Dendritic cell treated with granulocyte-macrophage colony-stimulating factor and Interleukin-4, amounts not matched to agents 40 ng/mL and 50 ng/mL, for 4 days (primary cell): ENCODE measurements at regions not wholly inside any gene's neighbourhood (a gene's known extent, or its start where the extent isn't known, plus 50 kb on each side); places are given as distances from the start of the nearest gene placed in this dataset.
"Not testable (repeated sequence)": the region's sequence is repeated elsewhere in the genome, so short reads cannot be mapped to it uniquely, and the experiment has no call there.

Experiments used
- H3K27ac Mint-ChIP-seq: one replicate; pipeline ENCODE4 v1.8.0; 2022; ENCODE audit warnings: mild to moderate bottlenecking, mixed read lengths
- H3K27me3 Mint-ChIP-seq: one replicate; pipeline ENCODE4 v1.8.0; 2022; ENCODE audit warnings: mild to moderate bottlenecking, mixed read lengths
- H3K36me3 Mint-ChIP-seq: one replicate; pipeline ENCODE4 v1.8.0; 2022; ENCODE audit warnings: low read depth, mixed read lengths
- H3K4me1 Mint-ChIP-seq: one replicate; pipeline ENCODE4 v1.8.0; 2022; ENCODE audit warnings: low read depth, mixed read lengths
- H3K4me3 Mint-ChIP-seq: one replicate; pipeline ENCODE4 v1.8.0; 2022; ENCODE audit warnings: mild to moderate bottlenecking, moderate library complexity, mixed read lengths
- H3K9me3 Mint-ChIP-seq: one replicate; pipeline ENCODE4 v1.8.0; 2022; ENCODE audit warnings: mixed read lengths
- intact Hi-C: fragments of 100-400 bp; cut with micrococcal nuclease; formaldehyde crosslinking; loops from one replicate; pipeline ENCODE4 v1.15.0; 2022

GRCh38 chr9:71286146-71286545 lies 164.7 kb upstream of the TRPM3 start:
- Mint-ChIP-seq H3K27ac (no peak overlapping the region), H3K9me3 (no peaks in the 10 kb centered on the region), H3K4me3 (no peak overlapping the region), H3K4me1 (no peaks in the 10 kb centered on the region), H3K27me3 (no peaks in the 10 kb centered on the region), H3K36me3 (no peaks in the 10 kb centered on the region)
- intact Hi-C loops = loop anchor here (5.0 kb wide), 1 partner anchor 741 kb away; no protein-coding TSS in a partner anchor

DNA sequence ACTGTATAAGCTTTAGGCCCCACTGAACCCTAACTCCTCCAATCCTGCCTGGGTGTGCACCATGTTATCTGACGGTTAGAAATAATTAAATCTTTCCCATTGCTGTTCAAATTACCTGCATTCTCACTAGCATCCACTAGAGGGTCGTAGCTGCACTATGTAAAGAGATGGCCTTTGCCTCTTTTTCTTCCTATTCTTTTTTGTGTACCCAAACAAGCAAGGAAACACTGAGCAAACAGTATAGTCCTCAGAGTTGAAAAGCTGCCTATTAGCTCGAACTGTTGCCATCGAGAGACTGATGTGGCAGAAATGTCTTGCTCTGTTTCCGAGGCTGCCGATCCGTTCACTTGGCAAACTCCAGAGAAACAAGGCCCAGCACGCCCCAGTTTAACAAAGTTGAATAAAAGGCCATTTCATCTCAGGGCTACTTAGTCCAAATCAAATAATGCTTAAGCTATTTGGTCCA lies 163.8 kb upstream of the TRPM3 start:
- H3K27me3 Mint-ChIP-seq = no peaks in the 10 kb centered on the region
- no peak overlapping the region for H3K4me3 Mint-ChIP-seq
- H3K4me1 Mint-ChIP-seq = no peaks in the 10 kb centered on the region
- intact Hi-C loops = loop anchor here (2.0 to 5.0 kb wide), 2 partner anchors 534 to 742 kb away; no protein-coding TSS in a partner anchor
- H3K36me3 Mint-ChIP-seq = no peaks in the 10 kb centered on the region
- H3K27ac Mint-ChIP-seq = no peak overlapping the region
- no peaks in the 10 kb centered on the region for H3K9me3 Mint-ChIP-seq

- H3K36me3 Mint-ChIP-seq, H3K27ac Mint-ChIP-seq, H3K4me1 Mint-ChIP-seq, intact Hi-C loops, H3K9me3 Mint-ChIP-seq, H3K27me3 Mint-ChIP-seq, H3K4me3 Mint-ChIP-seq: not testable (repeated sequence)
Measured at GRCh38 chr9:71282116-71282515, 160.7 kb upstream of the TRPM3 start.

- Mint-ChIP-seq H3K9me3 (no peaks in the 10 kb centered on the region), H3K27me3 (no peaks in the 10 kb centered on the region), H3K27ac (no peak overlapping the region), H3K36me3 (no peaks in the 10 kb centered on the region), H3K4me3 (no peak overlapping the region), H3K4me1 (no peaks in the 10 kb centered on the region)
- intact Hi-C loops = no loop called here
Measured at GRCh38 chr9:71279151-71279739, 157.8 kb upstream of the TRPM3 start.

GRCh38 chr9:71273613-71274012 lies 152.2 kb upstream of the TRPM3 start:
- Mint-ChIP-seq H3K36me3 (no peaks in the 10 kb centered on the region), H3K9me3 (no peaks in the 10 kb centered on the region), H3K27me3 (no peaks in the 10 kb centered on the region), H3K4me3 (no peak overlapping the region), H3K4me1 (no peaks in the 10 kb centered on the region), H3K27ac (no peak overlapping the region)
- intact Hi-C loops = no loop called here

DNA sequence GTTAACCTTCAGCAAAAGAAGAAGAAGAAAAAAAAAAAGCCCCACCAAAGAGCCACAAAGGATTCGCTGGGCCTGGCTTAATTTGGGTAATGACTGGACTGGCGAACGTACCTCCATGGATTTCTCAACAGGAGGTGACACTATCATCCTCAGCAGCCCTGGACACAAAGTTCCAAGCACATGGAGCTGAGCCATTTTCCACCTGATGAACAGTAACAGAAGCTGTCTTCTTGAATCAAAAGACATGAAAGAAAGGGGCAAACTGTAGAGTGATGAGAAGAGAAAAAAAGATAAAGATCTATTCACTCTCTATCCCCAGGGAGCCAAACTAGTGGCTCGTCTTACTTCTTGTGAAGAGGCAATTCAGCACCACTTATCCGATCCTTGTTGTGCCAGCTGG lies 150.2 kb upstream of the TRPM3 start:
- H3K27me3 Mint-ChIP-seq = no peaks in the 10 kb centered on the region
- no peak overlapping the region for H3K27ac Mint-ChIP-seq
- intact Hi-C loops = no loop called here

GRCh38 chr9:71270554-71270953 lies 149.1 kb upstream of the TRPM3 start:
- Mint-ChIP-seq H3K4me1 (no peaks in the 10 kb centered on the region), H3K27me3 (no peaks in the 10 kb centered on the region), H3K4me3 (no peak overlapping the region), H3K9me3 (no peaks in the 10 kb centered on the region), H3K36me3 (no peaks in the 10 kb centered on the region), H3K27ac (no peak overlapping the region)
- intact Hi-C loops = no loop called here

More for the DNA sequence above, 150.2 kb upstream of the TRPM3 start:
- Mint-ChIP-seq H3K36me3 (no peaks in the 10 kb centered on the region), H3K9me3 (no peaks in the 10 kb centered on the region), H3K4me1 (no peaks in the 10 kb centered on the region), H3K4me3 (no peak overlapping the region)

DNA sequence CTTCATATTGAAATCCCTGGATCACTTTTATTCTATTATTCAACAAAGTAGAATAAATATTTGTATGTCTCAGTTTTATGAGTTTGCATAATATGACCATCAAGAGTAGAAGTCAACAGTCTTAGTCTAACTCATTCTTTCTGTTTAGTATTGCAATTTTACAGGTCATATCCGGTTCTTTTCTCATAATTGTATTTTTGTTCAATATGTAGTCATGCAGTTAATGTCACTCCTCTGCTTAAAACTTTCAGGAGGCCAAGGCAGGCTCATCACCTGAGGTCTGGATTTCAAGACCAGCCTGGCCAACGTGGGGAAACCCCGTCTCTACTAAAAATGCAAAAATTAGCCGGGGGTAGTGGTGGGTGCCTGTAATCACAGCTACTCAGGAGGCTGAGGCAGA lies 148.4 kb upstream of the TRPM3 start:
- intact Hi-C loops = no loop called here
- no peaks in the 10 kb centered on the region for H3K27me3 Mint-ChIP-seq
- H3K36me3 Mint-ChIP-seq = no peaks in the 10 kb centered on the region
- no peaks in the 10 kb centered on the region for H3K4me1 Mint-ChIP-seq
- no peak overlapping the region for H3K4me3 Mint-ChIP-seq
- H3K9me3 Mint-ChIP-seq = no peaks in the 10 kb centered on the region
- no peak overlapping the region for H3K27ac Mint-ChIP-seq

DNA sequence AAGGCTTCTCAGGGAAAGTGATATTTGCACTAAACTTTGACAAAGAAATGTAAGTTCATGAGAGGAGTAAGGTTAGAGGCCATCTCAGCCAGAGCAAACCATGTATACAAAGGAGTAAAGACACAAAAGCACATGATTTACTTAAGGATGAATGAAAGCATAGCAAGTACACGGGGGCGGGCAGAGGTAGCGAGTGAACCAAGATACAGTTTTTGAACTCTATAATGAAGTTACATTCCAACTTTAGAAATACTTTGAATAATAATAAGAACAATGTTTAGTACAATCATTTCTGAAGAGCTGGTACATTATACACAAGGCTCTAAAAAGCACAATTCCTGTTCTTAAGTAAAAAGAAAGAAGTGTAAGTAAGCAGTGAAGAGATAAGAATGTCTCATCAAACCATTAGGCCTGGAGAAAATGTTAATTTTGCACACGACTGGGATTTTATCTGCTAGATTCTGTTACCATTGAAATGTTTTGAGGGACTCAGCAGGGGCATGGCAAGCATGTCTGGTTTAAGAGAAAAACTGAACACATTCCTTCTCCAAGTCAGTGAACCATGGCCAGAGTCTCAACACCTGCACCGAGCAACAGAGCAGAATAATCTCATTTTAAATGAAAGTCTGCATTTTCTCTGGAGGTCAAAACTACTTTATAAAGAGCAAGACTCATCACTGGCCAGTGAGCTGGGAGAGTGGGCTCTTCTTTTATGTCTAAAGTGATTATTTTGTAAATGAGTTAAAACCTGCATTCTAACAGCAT lies 147.6 kb upstream of the TRPM3 start:
- intact Hi-C loops = no loop called here
- Mint-ChIP-seq H3K9me3 (no peaks in the 10 kb centered on the region), H3K36me3 (no peaks in the 10 kb centered on the region), H3K4me1 (no peaks in the 10 kb centered on the region), H3K4me3 (no peak overlapping the region), H3K27me3 (no peaks in the 10 kb centered on the region), H3K27ac (no peak overlapping the region)

GRCh38 chr9:71263451-71263850 lies 142.0 kb upstream of the TRPM3 start:
- H3K4me1 Mint-ChIP-seq = no peaks in the 10 kb centered on the region
- no peak overlapping the region for H3K4me3 Mint-ChIP-seq
- H3K9me3 Mint-ChIP-seq = peaks cover 23% of the 10 kb centered on the region
- intact Hi-C loops = no loop called here
- no peak overlapping the region for H3K27ac Mint-ChIP-seq
- no peaks in the 10 kb centered on the region for H3K36me3 Mint-ChIP-seq
- no peaks in the 10 kb centered on the region for H3K27me3 Mint-ChIP-seq

DNA sequence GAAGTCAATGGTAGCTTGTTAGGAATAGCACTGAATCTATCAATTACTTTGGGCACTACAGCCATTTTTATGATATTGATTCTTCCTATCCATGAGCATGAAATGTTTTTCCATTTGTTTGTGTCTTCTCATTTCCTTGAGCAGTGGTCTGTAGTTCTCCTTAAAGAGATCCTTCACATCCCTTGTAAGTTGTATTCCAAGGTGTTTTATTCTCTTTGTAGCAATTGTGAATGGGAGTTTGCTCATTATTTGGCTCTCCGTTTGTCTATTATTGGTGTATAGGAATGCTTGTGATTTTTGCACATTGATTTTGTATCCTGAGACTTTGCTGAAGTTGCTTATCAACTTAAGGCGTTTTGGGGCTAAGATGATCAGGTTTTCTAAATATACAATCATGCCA lies 139.0 kb upstream of the TRPM3 start:
- intact Hi-C loops, H3K4me1 Mint-ChIP-seq, H3K27me3 Mint-ChIP-seq, H3K36me3 Mint-ChIP-seq, H3K4me3 Mint-ChIP-seq, H3K27ac Mint-ChIP-seq: not testable (repeated sequence)
- peaks cover 23% of the 10 kb centered on the region for H3K9me3 Mint-ChIP-seq

DNA sequence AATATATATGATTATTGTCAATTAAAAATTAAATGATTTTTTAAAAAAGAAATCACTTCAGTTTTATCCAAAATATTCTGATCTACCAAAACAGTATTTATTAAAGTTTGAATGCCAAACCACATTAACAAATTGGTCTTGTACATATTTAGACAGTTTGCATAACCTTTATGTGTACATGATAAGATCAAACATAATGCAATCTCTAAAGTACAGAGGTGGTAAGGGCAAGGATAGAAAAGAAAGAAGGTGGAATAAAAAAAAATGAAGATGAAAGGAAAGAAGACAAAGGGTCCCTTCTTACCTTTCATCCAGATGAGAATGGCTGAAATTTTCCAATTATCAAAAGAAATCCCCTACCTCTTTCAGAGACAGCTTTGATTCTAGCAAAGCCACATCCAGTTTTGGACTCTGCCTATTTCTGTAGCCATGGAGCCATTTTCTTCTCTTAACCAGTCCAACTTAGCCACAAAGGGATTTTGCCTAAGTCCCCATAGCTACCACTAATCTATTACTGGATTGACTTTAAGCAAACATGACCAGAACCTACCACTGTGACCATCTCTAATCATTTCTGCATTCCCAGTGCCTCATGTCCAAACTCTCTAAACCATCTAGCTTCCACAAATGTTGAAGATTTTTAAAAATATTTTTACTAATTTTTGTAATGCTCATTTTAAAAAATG lies 133.3 kb upstream of the TRPM3 start:
- peaks cover under 1% of the 10 kb centered on the region for H3K9me3 Mint-ChIP-seq
- H3K27me3 Mint-ChIP-seq = peaks cover 1% of the 10 kb centered on the region
- intact Hi-C loops = no loop called here

DNA sequence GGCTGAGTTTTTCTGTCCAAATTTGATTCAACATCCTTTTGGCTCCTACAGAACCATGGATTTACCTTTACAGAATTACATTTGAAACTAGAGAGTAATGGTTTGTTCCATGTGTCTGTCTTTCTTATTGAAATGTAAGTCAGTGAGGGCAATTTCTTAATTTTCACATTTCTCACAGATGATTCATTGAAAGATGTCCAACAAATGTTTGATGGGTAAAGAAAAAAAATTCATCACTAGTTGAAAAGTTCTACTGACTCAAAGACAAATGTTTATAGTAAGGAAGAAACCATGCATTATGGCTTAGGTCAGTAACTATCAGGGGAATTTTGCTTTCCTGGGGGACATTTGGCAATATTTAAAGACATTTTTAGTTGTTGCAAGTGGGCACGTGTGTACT lies 131.6 kb upstream of the TRPM3 start:
- intact Hi-C loops = no loop called here
- peaks cover 1% of the 10 kb centered on the region for H3K27me3 Mint-ChIP-seq
- H3K4me1 Mint-ChIP-seq = no peaks in the 10 kb centered on the region
- no peak overlapping the region for H3K4me3 Mint-ChIP-seq
- H3K27ac Mint-ChIP-seq = no peak overlapping the region
- no peaks in the 10 kb centered on the region for H3K36me3 Mint-ChIP-seq
- H3K9me3 Mint-ChIP-seq = no peaks in the 10 kb centered on the region

More for the DNA sequence above, 133.3 kb upstream of the TRPM3 start:
- no peaks in the 10 kb centered on the region for H3K36me3 Mint-ChIP-seq
- H3K27ac Mint-ChIP-seq = no peak overlapping the region
- H3K4me1 Mint-ChIP-seq = no peaks in the 10 kb centered on the region
- H3K4me3 Mint-ChIP-seq = no peak overlapping the region

DNA sequence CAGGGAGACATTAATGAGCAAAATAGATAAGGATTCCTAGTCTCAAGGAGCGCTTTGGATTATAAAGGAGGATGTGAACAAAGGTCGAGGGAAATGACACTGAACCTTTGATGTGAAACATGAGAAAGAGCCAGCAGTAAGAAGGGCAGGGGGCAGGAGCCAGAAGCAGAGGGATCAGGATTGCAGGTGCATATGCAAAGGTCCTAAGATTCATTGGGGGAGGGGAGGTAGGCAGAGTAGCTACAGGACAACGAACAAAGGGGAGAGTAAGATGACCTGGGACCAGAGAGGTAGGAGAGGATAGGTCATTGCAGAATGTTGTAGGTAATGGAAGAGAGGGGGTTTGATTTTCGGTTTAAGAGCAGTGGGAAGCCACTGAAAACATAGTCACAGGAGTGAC lies 129.2 kb upstream of the TRPM3 start:
- Mint-ChIP-seq H3K36me3 (no peaks in the 10 kb centered on the region), H3K9me3 (no peaks in the 10 kb centered on the region), H3K27me3 (peaks cover 1% of the 10 kb centered on the region), H3K27ac (no peak overlapping the region), H3K4me3 (no peak overlapping the region), H3K4me1 (no peaks in the 10 kb centered on the region)
- intact Hi-C loops = no loop called here
